Fibroblast of the aortic adventitia (primary cell): ENCODE measurements at regions not wholly inside any gene's neighbourhood (a gene's known extent, or its start where the extent isn't known, plus 50 kb on each side); places are given as distances from the start of the nearest gene placed in this dataset.
"Not testable (repeated sequence)": the region's sequence is repeated elsewhere in the genome, so short reads cannot be mapped to it uniquely, and the experiment has no call there.

Experiments
- DNase-seq: peaks from one replicate; pipeline ENCODE4 v3.0.0-alpha.2; 2010; ENCODE audit warnings: low read depth
- H3K4me3 ChIP-seq: 2 replicates; pipeline ENCODE4 v1.5.1; 2011; ENCODE audit warnings: low read depth, mild to moderate bottlenecking, control low read depth, low read length, moderate library complexity
- TF ChIP-seq, protein P1 (sequence below): IDR thresholded peaks from 2 replicates; pipeline ENCODE4 v1.5.1; 2011; ENCODE audit warnings: mild to moderate bottlenecking, low read length, control low read depth, inconsistent platforms; ENCODE audit not compliant: insufficient read depth

DNA sequence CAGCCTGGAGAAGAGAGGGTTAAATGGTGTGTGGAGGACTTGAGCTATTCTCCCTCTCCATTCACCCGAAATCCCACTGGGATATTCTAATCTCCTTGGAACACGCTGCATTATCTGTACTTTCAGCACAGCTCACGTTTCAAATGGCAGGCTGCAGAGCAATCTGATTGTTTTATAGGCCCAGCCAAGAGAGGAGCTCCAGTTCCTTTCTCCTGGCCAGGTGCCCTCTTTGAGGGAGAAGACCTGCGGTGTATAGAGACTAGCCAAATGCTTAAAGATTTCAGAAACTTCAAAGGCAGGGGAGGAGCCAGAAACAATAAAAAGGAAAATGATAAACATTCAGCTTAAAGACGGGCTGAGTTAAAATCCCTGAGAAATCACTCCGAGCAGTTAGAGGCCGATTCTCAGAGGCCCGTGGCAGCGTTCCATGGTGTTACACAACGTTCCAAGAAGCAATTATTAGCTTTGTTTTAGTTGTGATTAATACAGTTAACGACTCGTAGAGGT lies 564.0 kb upstream of the KLF4 start:
- DNase-seq: peak; percentile 98

GRCh38 chr9:108052431-108053080 lies 563.0 kb upstream of the KLF4 start:
- no peak overlapping the region for H3K4me3 ChIP-seq
- TF ChIP-seq, protein P1, sequence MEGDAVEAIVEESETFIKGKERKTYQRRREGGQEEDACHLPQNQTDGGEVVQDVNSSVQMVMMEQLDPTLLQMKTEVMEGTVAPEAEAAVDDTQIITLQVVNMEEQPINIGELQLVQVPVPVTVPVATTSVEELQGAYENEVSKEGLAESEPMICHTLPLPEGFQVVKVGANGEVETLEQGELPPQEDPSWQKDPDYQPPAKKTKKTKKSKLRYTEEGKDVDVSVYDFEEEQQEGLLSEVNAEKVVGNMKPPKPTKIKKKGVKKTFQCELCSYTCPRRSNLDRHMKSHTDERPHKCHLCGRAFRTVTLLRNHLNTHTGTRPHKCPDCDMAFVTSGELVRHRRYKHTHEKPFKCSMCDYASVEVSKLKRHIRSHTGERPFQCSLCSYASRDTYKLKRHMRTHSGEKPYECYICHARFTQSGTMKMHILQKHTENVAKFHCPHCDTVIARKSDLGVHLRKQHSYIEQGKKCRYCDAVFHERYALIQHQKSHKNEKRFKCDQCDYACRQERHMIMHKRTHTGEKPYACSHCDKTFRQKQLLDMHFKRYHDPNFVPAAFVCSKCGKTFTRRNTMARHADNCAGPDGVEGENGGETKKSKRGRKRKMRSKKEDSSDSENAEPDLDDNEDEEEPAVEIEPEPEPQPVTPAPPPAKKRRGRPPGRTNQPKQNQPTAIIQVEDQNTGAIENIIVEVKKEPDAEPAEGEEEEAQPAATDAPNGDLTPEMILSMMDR: no peak
- DNase-seq: no peak

More for the DNA sequence above, 564.0 kb upstream of the KLF4 start:
- TF ChIP-seq, protein P1: no peak
- H3K4me3 ChIP-seq: no peak overlapping the region

DNA sequence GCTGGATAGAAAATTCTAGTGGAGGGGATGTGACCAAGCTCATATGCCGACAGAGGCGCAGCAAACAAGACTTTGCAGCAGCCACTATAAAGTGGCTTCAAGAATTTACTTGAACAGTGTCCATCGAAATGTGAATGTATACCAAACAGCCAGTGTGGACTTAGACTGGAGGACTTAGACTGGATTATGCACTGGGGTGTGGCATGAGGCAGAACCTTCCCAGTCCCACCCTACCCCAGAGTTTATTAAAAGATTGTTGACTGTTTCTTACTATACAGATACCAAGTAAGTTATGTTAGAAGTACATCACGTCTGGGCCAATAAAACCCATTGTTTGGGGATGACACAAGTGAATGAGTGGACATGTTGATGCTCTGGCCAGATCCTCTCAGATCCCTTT lies 561.3 kb upstream of the KLF4 start:
- H3K4me3 ChIP-seq: no peak overlapping the region
- TF ChIP-seq, protein P1: no peak
- no peak for DNase-seq

DNA sequence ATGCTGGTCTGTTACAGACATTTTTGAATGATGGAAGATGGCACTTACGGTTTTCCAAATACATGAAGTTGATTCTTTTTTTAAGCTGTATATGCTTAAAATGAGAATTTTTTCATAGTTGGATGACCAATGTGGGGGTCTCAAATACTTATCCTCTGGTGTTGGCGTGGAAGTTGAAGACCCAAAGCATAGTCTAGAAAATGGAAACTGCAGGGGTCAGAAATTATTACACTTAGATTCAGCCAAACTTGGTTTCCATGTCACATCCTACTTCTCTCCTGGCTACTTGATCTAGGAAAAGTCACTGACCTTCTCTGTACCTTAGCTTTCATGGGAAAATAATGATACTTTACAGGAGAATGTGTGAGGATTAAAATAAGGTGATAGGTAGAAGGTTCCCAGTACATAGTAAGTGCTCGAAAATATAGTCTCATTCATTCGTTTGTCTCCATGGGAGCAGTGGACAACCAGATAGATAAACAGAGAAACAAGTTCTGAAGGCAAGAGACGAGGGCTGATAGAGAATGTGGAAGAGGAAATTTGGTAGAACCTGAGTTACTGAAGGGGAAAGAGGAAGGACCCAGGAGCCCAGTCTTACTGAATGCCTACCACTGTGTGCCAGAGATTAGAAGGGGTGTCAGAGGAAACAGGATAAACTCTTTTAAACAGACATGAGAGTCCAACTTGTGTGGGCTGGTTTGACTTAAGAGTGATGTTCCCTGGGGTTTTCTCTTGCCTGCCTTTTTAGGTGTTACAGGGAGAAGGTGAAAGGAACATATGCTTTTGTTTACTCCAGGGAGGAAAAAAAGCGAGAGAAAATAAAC lies 560.3 kb upstream of the KLF4 start:
- TF ChIP-seq, protein P1: no peak
- DNase-seq: no peak
- no peak overlapping the region for H3K4me3 ChIP-seq

DNA sequence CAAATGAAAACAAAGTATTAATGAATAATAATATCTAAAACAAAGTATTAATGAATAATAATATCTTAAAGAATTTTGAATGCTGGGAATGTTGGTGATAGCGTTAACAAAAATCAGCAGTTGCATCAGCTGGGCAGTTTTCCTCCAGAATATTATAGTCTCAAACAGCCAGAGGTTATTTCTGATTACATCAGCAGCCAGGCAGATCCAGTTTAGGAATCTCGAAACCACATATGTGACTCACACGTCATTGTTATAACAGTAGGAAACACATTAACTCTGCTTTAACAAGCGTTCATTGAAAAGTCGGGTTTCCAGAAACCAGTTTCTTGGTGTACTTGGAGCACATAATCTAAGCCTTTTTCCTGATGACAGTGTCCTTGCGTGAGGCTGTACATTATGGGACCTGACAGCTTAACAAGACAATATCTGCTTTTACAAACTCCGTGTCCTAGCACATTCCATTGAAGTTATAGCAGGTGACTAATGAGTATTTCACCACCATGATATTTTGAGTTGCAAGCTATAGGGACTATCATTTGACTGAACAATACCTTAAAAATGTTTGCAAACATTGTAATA lies 559.5 kb upstream of the KLF4 start:
- no peak overlapping the region for H3K4me3 ChIP-seq
- DNase-seq: peak; percentile 98
- TF ChIP-seq, protein P1: no peak

- no peak overlapping the region for H3K4me3 ChIP-seq
- peak; percentile 33 for DNase-seq
- TF ChIP-seq, protein P1: no peak
Observed at GRCh38 chr9:108048406-108049025, 558.9 kb upstream of the KLF4 start.

- DNase-seq, H3K4me3 ChIP-seq: not testable (repeated sequence)
Observed at GRCh38 chr9:108047777-108048176, 558.2 kb upstream of the KLF4 start.
